Femur (tissue), 1 donor: ENCODE measurements at regions not wholly inside any gene's neighbourhood (a gene's known extent, or its start where the extent isn't known, plus 50 kb on each side); places are given as distances from the start of the nearest gene placed in this dataset.
"Not testable (repeated sequence)": the region's sequence is repeated elsewhere in the genome, so short reads cannot be mapped to it uniquely, and the experiment has no call there.

ENCODE experiments used
- DNase-seq: peaks from one replicate; pipeline ENCODE4 v3.0.0-alpha.2; 2017

- DNase-seq = no peak
These were observed 696.8 kb upstream of the SOX9 start for GRCh38 chr17:71423871-71424546.

GRCh38 chr17:71427801-71428200 is 693.0 kb upstream of the SOX9 start:
- no peak for DNase-seq

- no peak for DNase-seq
These were observed 691.9 kb upstream of the SOX9 start for GRCh38 chr17:71428897-71429296.

- no peak for DNase-seq
These were observed 690.5 kb upstream of the SOX9 start for GRCh38 chr17:71430281-71430680.

- DNase-seq = no peak
These were observed 689.7 kb upstream of the SOX9 start for GRCh38 chr17:71431146-71431545.

- DNase-seq = no peak
These were observed 688.2 kb upstream of the SOX9 start for GRCh38 chr17:71432378-71433315.

- DNase-seq = no peak
These were observed 686.1 kb upstream of the SOX9 start for GRCh38 chr17:71434716-71435115.

GRCh38 chr17:71436479-71436878 is 684.3 kb upstream of the SOX9 start:
- no peak for DNase-seq

- no peak for DNase-seq
These were observed 683.7 kb upstream of the SOX9 start for GRCh38 chr17:71437166-71437565.

- DNase-seq = no peak
These were observed 682.1 kb upstream of the SOX9 start for GRCh38 chr17:71438631-71439146.

GRCh38 chr17:71440513-71440912 is 680.3 kb upstream of the SOX9 start:
- no peak for DNase-seq

GRCh38 chr17:71441098-71441497 is 679.7 kb upstream of the SOX9 start:
- no peak for DNase-seq

GRCh38 chr17:71444078-71444477 is 676.7 kb upstream of the SOX9 start:
- no peak for DNase-seq

GRCh38 chr17:71446645-71447437 is 674.0 kb upstream of the SOX9 start:
- no peak for DNase-seq

GRCh38 chr17:71447644-71448043 is 673.2 kb upstream of the SOX9 start:
- no peak for DNase-seq

GRCh38 chr17:71450657-71451056 is 670.2 kb upstream of the SOX9 start:
- DNase-seq = not testable (repeated sequence)

- no peak for DNase-seq
These were observed 666.9 kb upstream of the SOX9 start for GRCh38 chr17:71453876-71454422.

GRCh38 chr17:71455219-71455618 is 665.6 kb upstream of the SOX9 start:
- DNase-seq = no peak

- no peak for DNase-seq
These were observed 662.5 kb upstream of the SOX9 start for GRCh38 chr17:71458322-71458721.

GRCh38 chr17:71460943-71461342 is 659.9 kb upstream of the SOX9 start:
- no peak for DNase-seq

- DNase-seq = no peak
These were observed 659.2 kb upstream of the SOX9 start for GRCh38 chr17:71461498-71462169.

- no peak for DNase-seq
These were observed 656.6 kb upstream of the SOX9 start for GRCh38 chr17:71464241-71464640.
